NCI-H345 treated with DMSO at 0.1 percent for 48 hours (cell line): ENCODE measurements at regions not wholly inside any gene's neighbourhood (a gene's known extent, or its start where the extent isn't known, plus 50 kb on each side); places are given as distances from the start of the nearest gene placed in this dataset.

ENCODE experiments used
- DNase-seq: peaks from one replicate; lab custom pipeline; 2025; ENCODE audit not compliant: unreplicated experiment; lab: John Stamatoyannopoulos, UW

GRCh38 chr9:91154686-91155085, 207.0 kb downstream of the AUH start:
- no peak for DNase-seq

DNA sequence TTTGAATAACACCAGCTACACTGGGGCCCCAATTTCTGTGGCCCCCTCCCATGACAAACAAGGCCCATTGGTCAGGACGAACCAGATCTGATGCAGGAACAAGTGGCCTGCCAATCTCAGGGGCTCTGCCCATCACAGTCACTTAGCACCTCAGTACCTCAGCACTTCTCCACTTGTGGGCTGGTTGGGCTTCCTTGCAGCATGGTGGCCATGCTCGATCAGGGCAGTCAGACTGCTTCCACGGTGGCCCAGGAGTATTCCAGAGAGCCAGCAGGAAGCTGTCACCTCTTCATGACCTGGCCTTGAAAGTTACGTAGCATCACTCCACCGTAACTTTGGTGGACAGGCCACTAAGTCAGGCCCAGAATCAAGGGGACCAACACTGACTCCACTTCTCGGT, 206.5 kb downstream of the AUH start:
- no peak for DNase-seq

DNA sequence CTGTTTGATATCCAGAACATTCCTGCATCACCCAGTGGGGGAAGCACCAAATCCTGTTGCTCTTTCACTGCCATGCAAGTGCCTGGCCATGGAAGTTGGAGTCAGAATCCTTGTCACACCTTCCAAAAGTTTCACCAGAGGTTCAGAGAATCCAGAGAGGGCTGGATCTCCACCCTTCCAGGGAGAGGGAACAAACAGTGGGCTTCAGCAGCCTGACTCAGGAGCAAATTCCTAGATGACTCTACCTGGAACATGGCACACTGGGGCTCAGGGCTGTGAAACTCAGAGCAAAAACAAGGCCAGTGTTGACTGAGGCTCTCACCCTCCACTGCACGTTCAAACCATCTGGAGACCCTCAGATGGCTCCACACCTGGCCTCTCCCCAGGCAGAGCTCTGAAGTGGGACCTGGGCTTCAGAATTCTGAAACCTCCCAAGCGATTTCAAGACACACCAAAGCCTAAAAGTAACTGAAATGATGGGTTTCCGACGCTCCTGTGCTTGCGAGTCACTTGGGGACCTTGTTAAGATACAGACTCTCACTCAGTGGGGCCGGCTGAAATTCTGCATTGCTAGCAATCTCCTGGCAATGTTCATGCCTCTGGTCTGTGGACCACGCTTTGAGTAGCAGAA, 205.9 kb downstream of the AUH start:
- DNase-seq: no peak

DNA sequence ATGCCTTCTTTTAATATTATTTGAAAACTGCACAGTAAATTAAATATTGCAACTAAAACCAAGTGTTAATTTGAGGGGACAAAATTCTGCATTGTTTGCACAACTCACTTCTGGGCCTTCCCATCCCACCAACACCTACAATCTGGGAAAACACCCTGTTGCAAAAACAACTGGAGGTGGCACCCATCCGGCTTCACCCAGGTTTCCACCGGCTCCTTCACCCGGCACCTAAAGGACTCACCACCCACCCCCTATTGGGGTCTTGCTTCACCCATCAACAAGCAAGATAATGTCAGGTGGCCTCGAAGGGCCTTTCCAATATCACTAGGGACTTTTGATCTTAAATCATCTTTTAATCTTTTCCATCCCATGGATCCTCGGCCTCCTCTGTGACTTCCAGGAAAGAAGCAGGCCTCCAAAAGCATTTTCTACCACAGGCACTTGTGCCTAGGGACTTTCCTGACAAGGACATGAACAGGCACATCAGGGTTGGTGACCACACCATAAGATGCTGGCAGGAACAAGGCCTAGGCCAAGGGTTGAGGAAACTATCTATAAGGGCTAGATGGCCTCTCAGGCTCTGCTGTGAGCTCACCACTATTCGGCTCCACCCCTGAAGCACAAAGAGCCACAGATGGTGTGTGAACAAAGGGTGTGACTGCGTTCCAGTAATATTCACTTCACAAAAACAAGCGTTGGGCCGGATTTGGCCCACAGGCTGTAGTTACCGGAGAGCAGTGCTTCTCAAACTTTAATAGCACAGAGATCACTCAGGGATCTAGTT, 205.1 kb downstream of the AUH start:
- no peak for DNase-seq

DNA sequence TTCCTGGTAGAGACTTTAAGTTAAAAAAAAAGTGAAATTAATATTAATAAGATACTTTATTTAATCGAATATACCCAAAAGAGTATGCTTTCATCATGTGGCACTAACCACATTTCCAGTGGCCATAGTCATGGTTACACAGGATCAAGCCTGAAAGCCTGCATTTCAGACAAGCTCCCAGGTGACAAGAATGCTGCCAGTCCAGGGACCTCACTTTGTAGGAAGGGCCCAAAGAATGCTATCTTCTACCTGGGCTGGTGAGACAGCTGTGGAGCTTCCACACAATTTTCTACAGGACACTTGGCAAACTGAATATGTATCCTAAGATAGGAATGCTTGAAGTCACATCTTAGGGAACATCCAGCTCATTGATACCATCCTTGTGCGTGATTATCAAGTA, 203.8 kb downstream of the AUH start:
- DNase-seq: no peak

DNA sequence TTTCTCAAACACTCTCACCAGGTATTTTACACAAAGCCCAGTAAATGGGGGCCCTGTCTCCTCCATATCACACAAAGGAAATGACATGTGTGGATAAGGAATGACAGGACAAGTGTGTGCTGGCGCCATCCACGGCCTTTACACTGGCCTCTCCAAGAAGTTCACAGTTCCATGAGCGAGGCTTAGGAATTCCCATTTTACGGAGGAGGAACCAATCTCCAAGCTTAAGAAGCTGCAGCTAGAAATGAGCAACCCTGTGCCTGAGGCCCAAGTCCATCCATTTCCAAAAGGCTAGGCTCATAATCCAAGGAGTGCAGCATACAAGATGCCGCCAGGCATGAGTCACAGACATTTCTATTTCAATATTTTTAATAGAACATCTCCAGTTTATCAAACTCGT, 203.4 kb downstream of the AUH start:
- DNase-seq: no peak

DNA sequence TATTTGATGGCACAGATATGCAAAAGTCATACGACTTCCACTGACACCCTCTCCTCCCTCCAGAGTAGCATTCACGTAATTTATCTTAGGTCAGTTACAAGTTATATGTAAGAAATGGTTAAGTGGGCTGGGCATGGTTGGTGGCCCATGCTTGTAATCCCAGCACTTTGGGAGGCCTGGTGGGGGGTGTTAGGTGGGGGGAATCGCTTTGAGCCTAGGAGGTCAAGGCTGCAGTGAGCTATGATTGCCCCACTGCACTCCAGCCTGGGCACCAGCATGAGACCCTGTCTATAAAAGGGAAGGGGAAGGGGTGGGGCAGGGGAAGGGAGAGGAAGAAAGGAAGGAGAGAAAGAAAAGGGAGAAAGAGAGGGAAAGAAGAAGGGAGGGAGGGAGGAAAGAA, 202.8 kb downstream of the AUH start:
- no peak for DNase-seq

DNA sequence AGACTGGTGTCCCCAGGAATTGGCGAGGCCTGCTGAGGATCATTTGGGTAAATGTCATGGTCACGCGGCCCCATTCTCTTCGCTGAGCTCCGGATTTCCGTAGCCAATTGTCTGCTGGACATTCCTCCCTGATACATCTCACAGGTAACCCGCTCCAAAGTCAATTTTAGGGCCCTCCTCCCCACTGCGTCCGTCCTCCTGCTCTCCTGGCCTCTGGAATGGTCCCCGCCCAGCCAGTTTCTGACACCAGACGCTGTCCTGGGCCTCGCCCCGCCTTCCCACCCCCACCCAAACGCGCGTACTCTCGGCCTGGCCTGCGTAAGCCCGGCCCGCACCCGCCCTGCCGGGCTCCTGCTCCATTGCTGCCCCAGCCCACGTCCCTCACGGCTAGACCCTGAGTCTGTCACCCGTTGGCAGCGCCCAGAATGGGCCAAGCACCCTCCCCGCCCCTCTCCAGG, 202.0 kb downstream of the AUH start:
- no peak for DNase-seq

DNA sequence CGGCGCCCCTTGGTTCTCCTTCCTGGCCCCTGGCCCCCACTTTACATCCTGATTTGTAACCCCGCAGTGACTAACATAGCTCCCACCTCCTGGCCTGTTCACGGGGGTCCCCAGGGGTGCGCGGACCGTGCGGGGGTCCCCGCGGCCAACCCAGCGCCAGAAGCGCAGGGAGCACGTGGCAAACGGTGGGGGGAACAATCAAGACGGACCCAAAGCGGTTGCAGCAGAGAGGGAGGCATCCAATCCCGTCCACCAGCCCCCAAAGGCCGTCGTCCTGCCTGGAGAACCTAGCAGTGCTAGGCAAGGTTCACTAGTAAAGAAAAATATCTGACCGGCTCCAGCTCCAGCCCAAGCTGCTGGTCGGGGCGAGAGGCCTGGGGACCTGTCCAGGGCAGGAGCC, 201.5 kb downstream of the AUH start:
- DNase-seq: no peak

GRCh38 chr9:91160599-91161464, 200.9 kb downstream of the AUH start:
- no peak for DNase-seq

- DNase-seq: no peak
Measured at GRCh38 chr9:91161465-91162300, 200.0 kb downstream of the AUH start.

DNA sequence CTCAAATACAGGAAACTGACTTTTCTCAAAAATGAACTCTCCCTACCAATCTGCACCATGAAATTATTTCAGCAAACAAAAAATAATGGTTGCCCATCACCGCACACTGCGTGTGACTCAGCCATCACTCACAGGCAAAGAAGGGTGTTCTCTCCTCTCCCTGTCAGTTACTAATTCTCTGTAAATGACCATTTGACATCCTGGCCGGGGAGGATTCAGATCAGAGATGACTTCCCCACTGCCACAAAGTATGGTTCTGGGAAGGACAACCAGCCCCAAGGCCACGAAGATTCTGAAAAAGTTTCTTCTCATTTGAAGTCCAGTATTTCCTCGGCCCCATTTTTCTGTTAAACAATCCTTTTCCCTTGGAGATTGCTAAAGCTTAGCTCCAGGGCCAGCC, 199.4 kb downstream of the AUH start:
- DNase-seq: no peak

GRCh38 chr9:91162784-91163443, 198.8 kb downstream of the AUH start:
- DNase-seq: no peak

DNA sequence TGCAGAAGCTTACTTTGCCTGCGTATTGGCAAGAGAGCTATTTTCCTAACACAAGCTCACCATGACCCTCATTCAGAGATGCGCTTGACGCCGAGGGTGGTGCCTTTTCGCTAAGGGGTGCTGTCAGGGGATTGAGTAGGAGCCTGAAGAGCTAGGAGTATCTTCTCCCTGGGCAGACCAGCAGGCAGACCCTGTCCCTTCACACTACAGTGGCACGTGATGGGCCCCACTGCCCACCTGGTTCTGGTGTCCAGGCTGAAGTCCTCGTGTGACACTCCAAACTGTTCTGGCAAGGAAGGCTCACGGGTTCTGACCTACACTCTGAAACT, 198.3 kb downstream of the AUH start:
- no peak for DNase-seq

GRCh38 chr9:91163773-91164471, 197.8 kb downstream of the AUH start:
- no peak for DNase-seq
